ENCODE measurements at regions not wholly inside any gene's neighbourhood (a gene's known extent, or its start where the extent isn't known, plus 50 kb on each side); places are given as distances from the start of the nearest gene placed in this dataset.

GRCh38 chr15:48058371-48058770 lies 62.4 kb upstream of the SLC24A5 start:
- DNase-seq, result no peak

GRCh38 chr15:48059791-48060190 lies 61.0 kb upstream of the SLC24A5 start:
- no peak for DNase-seq

- DNase-seq, result no peak
These were observed 60.4 kb upstream of the SLC24A5 start for GRCh38 chr15:48060396-48060795.

GRCh38 chr15:48061605-48062004 lies 59.2 kb upstream of the SLC24A5 start:
- no peak for DNase-seq

- DNase-seq, result no peak
These were observed 58.5 kb upstream of the SLC24A5 start for GRCh38 chr15:48062148-48062872.

GRCh38 chr15:48063411-48063985 lies 57.3 kb upstream of the SLC24A5 start:
- no peak for DNase-seq

- no peak for DNase-seq
These were observed 56.4 kb upstream of the SLC24A5 start for GRCh38 chr15:48064421-48064820.

GRCh38 chr15:48066456-48066855 lies 54.3 kb upstream of the SLC24A5 start:
- no peak for DNase-seq

All from CD4-positive, alpha-beta T cell treated with Interleukin-4 for 4 hours (primary cell).